Thyroid gland (tissue), 4 donors: ENCODE measurements at regions not wholly inside any gene's neighbourhood (a gene's known extent, or its start where the extent isn't known, plus 50 kb on each side); places are given as distances from the start of the nearest gene placed in this dataset.
"Not testable (repeated sequence)": the region's sequence is repeated elsewhere in the genome, so short reads cannot be mapped to it uniquely, and the experiment has no call there.

Experiments
- CTCF ChIP-seq, 6 experiments: fragments of 200-600 bp in 3 of 6; fragments of 450-650 bp in 3 of 6; sonication (generic) in 3 of 6; IDR thresholded peaks; one replicate each; pipeline ENCODE4 v1.5.1; 2016 to 2019; ENCODE audit warnings: antibody characterized with exemption in 6 of 6, mild to moderate bottlenecking in 2 of 6, inconsistent platforms in 1 of 6, moderate library complexity in 1 of 6
- POLR2A ChIP-seq, 2 donors: fragments of 450-650 bp; IDR thresholded peaks; one replicate each; pipeline ENCODE4 v1.6.1; 2017; ENCODE audit warnings: antibody characterized with exemption in 2 of 2, mild to moderate bottlenecking in 2 of 2, moderate library complexity in 1 of 2

DNA sequence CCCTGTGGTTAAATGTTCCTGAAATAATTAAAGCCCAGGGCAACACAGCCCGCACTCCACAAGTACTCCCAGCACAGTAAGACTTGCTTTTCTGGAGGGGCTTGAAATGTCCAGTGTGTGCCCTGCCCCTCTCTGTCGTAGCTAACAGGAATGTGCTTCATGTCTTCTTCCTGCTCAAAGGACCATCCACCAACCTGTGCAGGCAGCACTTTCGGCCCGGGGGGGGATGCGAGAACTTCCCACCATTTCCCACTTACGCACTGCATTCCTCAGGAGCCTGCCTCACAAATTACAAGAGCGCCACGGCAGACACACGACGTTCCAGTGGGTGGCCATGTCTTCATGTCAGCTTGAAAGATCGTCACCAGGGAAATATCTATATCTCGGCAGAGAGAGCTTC, 70.3 kb upstream of the CLEC6A start:
- not testable (repeated sequence) for TF ChIP-seq CTCF, POLR2A (IDR thresholded peaks at IDR 0.05)
